Colonic mucosa (tissue), 4 donors: ENCODE measurements at regions not wholly inside any gene's neighbourhood (a gene's known extent, or its start where the extent isn't known, plus 50 kb on each side); places are given as distances from the start of the nearest gene placed in this dataset.
"Not testable (repeated sequence)": the region's sequence is repeated elsewhere in the genome, so short reads cannot be mapped to it uniquely, and the experiment has no call there.

ENCODE experiments used
- DNase-seq: peaks from one replicate; pipeline ENCODE4 v3.0.0-alpha.2; 2020
- H3K27ac ChIP-seq: fragments of 200-600 bp; one replicate; pipeline ENCODE4 v1.8.0; 2021
- H3K27me3 ChIP-seq: fragments of 200-600 bp; one replicate; pipeline ENCODE4 v1.8.0; 2021
- H3K36me3 ChIP-seq: fragments of 200-600 bp; one replicate; pipeline ENCODE4 v1.8.0; 2021
- H3K4me1 ChIP-seq: fragments of 200-600 bp; one replicate; pipeline ENCODE4 v1.8.0; 2021; ENCODE audit warnings: mild to moderate bottlenecking
- H3K4me3 ChIP-seq: fragments of 200-600 bp; one replicate; pipeline ENCODE4 v1.8.0; 2021
- H3K9ac ChIP-seq, 2 donors: one replicate each; pipeline ENCODE4 v1.7.0; 2013; ENCODE audit warnings: control low read depth in 2 of 2, low read depth in 2 of 2, low read length in 2 of 2
- H3K9me3 ChIP-seq: fragments of 200-600 bp; one replicate; pipeline ENCODE4 v1.8.0; 2021
- intact Hi-C: fragments of 100-400 bp; cut with DNase I; formaldehyde crosslinking; loops from one replicate; pipeline ENCODE4 v1.14.1; 2022
- donor health status: healthy.
- donor health status: DM: no; HTN: no; CAD: no.
- donor health status: DM: no; HTN: no; CAD: no.

DNA sequence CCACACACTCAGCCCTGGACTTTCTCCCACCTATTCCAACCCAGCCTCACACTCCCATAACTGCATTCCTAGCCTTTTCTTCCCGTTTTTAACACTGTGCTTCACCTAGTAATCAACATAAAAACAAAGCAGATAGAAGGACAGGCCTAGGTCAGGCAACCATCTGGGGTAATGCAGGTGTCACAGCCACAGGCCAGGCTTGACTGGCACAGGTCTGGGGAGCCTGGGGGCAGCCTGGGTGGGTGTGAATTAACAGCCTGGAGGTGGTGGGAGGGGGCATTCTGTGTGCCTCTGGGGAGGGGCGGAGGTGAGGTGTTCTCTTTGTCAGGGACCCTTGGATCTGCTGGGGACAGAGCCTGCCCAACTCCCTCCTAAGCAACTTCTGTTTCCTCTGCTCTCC is 332.6 kb downstream of the BCL2L11 start:
- H3K9me3 ChIP-seq, DNase-seq, H3K4me1 ChIP-seq, intact Hi-C loops, H3K9ac ChIP-seq, H3K36me3 ChIP-seq, H3K27me3 ChIP-seq, H3K4me3 ChIP-seq, H3K27ac ChIP-seq: not testable (repeated sequence)

DNA sequence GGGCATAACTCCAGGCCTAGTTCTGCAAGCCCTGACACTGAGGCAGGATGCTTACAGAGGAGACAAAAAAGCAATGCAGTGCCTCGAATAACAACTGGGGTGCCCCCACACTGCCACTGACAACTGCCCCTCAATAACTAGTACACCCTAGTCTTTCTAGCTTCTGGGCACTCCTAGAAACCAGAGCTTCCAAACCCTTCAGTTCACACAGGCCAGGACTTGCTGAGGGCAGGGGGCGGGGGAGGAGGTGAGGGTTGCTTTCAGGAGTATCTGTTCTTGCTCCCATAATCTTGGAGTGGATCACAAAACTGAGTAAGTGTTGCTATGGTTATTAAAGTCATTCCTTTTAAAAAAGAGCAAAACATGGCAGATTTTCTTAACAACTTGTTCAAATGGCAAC is 333.1 kb downstream of the BCL2L11 start:
- H3K27ac ChIP-seq, H3K27me3 ChIP-seq, H3K4me3 ChIP-seq, intact Hi-C loops, DNase-seq, H3K4me1 ChIP-seq, H3K36me3 ChIP-seq, H3K9ac ChIP-seq, H3K9me3 ChIP-seq: not testable (repeated sequence)

DNA sequence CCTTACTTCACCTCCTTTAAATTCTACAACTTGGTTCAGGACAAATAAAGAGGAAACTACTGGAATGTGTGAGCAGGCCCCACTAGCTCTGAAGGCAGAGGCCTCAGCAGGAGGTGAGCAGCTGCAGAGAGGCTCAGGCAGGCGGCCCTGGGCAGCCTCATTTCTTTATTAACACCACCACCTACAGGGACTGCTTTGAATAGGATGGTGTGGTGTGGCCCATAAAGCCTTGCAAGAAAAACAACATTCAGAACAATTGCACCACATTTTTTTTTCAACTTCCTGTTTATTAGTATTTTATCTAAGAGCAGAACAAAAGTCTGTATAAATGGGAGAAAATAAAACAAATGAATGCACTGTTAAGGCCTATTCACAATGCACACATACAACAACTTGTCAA is 333.7 kb downstream of the BCL2L11 start:
- DNase-seq, intact Hi-C loops, H3K9me3 ChIP-seq, H3K4me1 ChIP-seq, H3K36me3 ChIP-seq, H3K27ac ChIP-seq, H3K4me3 ChIP-seq, H3K9ac ChIP-seq, H3K27me3 ChIP-seq: not testable (repeated sequence)

DNA sequence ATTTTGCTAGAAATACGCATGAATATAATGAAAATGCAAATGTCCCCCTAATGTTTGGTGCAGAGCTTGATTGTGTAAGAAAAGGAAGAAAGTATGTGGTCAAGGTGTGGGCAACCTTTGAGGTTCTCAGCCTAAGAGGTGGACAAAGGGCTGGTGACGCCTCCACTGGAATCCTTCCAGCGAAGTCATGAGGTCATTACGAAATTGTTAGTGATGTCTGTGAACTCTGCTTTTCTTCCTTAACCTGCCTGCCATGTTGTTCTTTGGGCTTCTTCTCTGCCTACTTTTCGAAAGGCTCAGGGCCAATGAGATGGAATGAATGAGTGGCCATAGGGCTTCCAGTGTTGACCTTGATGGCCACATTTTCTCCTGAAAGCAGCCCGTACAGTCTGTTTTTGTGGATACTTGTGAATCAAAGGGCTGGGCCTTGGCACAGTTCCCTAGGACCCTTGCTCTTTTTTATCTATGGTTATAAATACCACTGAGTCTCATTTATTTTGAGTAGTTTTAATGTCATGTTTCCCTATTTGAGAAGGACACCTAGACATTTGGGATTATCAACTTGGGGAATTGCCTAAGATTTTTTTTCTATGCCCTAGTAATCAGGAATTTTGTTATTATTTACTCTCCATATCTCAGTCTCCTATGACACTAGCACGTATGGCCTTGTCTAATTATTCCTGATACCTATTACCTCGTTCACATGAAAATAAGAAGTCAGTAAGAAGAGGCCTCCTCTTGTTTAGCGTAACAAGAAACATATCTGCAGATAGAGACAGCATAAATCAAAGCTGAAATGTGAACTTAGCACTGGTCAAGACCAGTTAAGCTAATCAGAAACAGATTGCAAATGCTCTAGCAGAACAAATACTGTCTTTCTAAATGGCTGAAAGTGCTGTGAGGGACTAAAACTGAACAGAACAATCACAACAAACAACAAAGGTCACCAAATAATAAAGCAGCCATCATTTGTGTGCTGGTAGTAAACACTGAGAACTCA is 334.6 kb downstream of the BCL2L11 start:
- DNase-seq, H3K4me1 ChIP-seq, intact Hi-C loops, H3K9ac ChIP-seq, H3K4me3 ChIP-seq, H3K9me3 ChIP-seq, H3K27me3 ChIP-seq, H3K36me3 ChIP-seq, H3K27ac ChIP-seq: not testable (repeated sequence)

- H3K27ac ChIP-seq, DNase-seq, H3K9me3 ChIP-seq, H3K27me3 ChIP-seq, H3K4me1 ChIP-seq, H3K9ac ChIP-seq, H3K36me3 ChIP-seq, H3K4me3 ChIP-seq, intact Hi-C loops: not testable (repeated sequence)
Measured at GRCh38 chr2:111457191-111457590, 336.5 kb downstream of the BCL2L11 start.

DNA sequence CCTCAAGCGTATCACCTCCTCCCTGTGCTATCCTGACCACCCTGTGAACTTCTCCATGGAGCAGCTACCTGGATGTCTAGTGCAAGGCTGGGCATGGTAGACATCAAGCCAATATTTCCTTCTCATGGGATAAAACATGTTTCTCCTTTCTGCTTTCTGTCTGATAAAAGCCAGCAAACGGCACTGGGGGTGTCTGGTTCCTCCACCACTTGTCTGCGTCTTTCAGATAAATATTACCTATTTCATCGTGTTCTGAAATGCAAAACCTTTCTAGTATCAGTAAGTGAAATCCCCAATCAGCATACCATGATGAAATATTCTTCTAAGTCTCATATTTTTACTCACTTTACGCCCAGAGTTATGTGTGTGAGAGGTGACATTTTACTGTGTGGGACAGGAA is 340.2 kb downstream of the BCL2L11 start:
- H3K4me3 ChIP-seq, result not testable (repeated sequence)

GRCh38 chr2:111461831-111462230 is 341.1 kb downstream of the BCL2L11 start:
- H3K9ac ChIP-seq, H3K4me1 ChIP-seq, intact Hi-C loops, H3K4me3 ChIP-seq, DNase-seq, H3K9me3 ChIP-seq, H3K27ac ChIP-seq, H3K27me3 ChIP-seq, H3K36me3 ChIP-seq: not testable (repeated sequence)

More for the DNA sequence above, 340.2 kb downstream of the BCL2L11 start:
- H3K27ac ChIP-seq, H3K36me3 ChIP-seq, H3K9me3 ChIP-seq, H3K9ac ChIP-seq, DNase-seq, intact Hi-C loops, H3K27me3 ChIP-seq, H3K4me1 ChIP-seq: not testable (repeated sequence)

- H3K9me3 ChIP-seq, H3K4me3 ChIP-seq, DNase-seq, intact Hi-C loops, H3K36me3 ChIP-seq, H3K27ac ChIP-seq, H3K4me1 ChIP-seq, H3K27me3 ChIP-seq, H3K9ac ChIP-seq: not testable (repeated sequence)
Measured at GRCh38 chr2:111462572-111462971, 341.9 kb downstream of the BCL2L11 start.

DNA sequence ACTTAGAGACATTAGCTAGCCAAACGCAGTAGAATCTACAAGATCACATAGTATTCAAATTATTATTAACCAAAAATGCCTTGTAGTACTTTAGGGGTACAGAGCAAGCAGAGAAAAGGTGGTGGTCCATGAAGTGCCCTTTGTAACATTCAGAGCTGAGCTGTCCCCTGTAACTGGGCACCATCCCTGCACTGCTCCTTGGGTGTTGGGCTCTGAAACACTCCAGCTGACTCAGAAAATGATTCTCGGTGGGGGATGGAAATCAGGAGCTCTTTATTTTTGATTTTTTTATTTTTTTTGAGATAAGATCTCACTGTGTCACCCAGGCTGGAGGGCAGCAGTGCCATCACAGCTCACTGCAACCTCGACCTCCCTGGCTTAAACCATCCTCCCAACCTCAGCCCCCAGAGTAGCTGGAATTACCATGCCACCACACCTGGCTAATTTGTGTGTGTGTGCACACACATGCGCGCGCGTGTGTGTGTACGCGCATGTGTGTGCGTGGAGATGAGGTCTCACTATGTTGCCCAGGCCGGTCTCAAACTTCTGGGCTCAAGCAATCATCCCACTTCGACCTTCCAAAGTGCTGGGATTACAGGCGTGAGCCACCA is 342.6 kb downstream of the BCL2L11 start:
- DNase-seq, H3K27ac ChIP-seq, H3K9ac ChIP-seq, H3K27me3 ChIP-seq, H3K36me3 ChIP-seq, H3K9me3 ChIP-seq, intact Hi-C loops, H3K4me3 ChIP-seq, H3K4me1 ChIP-seq: not testable (repeated sequence)

- intact Hi-C loops, result not testable (repeated sequence)
Measured at GRCh38 chr2:111463956-111464355, 343.2 kb downstream of the BCL2L11 start.

DNA sequence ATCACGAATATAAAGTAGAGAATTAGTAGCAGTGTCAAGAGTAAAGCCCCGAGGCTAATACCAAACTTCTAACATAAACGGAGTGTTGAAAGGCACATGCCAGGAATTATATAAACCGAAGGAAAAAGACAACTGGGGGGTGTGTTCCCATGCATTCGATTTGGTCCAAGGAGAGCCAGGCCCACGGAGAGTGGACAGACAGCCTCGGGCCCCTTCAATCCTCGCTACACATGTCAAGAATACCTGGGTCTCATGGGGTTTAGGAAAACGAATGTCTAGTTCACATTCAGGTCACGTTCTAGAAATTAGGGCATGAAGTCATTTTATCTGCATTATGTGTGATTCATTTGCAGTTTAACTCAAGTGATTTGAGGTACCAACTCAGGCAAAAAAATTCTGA is 343.7 kb downstream of the BCL2L11 start:
- H3K4me1 ChIP-seq, H3K36me3 ChIP-seq, H3K9me3 ChIP-seq, H3K27me3 ChIP-seq, H3K4me3 ChIP-seq, DNase-seq, intact Hi-C loops, H3K27ac ChIP-seq, H3K9ac ChIP-seq: not testable (repeated sequence)

More at GRCh38 chr2:111463956-111464355, 343.2 kb downstream of the BCL2L11 start:
- H3K9ac ChIP-seq, H3K4me3 ChIP-seq, H3K9me3 ChIP-seq, H3K36me3 ChIP-seq, H3K4me1 ChIP-seq, H3K27ac ChIP-seq, H3K27me3 ChIP-seq: not testable (repeated sequence)
- DNase-seq, result peak; percentile 53

- H3K4me1 ChIP-seq, intact Hi-C loops, H3K27me3 ChIP-seq, H3K9ac ChIP-seq, H3K4me3 ChIP-seq, H3K9me3 ChIP-seq, H3K36me3 ChIP-seq, DNase-seq: not testable (repeated sequence)
- peak overlapping the region; percentile 57 for H3K27ac ChIP-seq
Measured at GRCh38 chr2:111465521-111465920, 344.8 kb downstream of the BCL2L11 start.

- H3K4me1 ChIP-seq, H3K36me3 ChIP-seq, H3K4me3 ChIP-seq, H3K9me3 ChIP-seq, intact Hi-C loops, H3K9ac ChIP-seq, H3K27me3 ChIP-seq, H3K27ac ChIP-seq: not testable (repeated sequence)
- DNase-seq, result peak; percentile 66
Measured at GRCh38 chr2:111466744-111467143, 346.0 kb downstream of the BCL2L11 start.
